Psoas muscle (tissue), 7 donors: ENCODE measurements at regions not wholly inside any gene's neighbourhood (a gene's known extent, or its start where the extent isn't known, plus 50 kb on each side); places are given as distances from the start of the nearest gene placed in this dataset.

ENCODE experiments used
- ATAC-seq, 4 donors: fragments of 200-7000 bp; cut with Tn5 transposase; one replicate each; pipeline ENCODE4 v1.9.1; 2020; ENCODE audit warnings: moderate library complexity in 3 of 4, mild to moderate bottlenecking in 2 of 4
- DNase-seq, 2 donors: peaks; one replicate each; pipeline ENCODE4 v3.0.0-alpha.2; 2020
- H3K27ac ChIP-seq: fragments of 200-600 bp; one replicate; pipeline ENCODE4 v1.8.0; 2022
- H3K27me3 ChIP-seq, 3 donors: fragments of 200-600 bp in 1 of 3; one replicate each; pipeline versions ENCODE4 v1.6.1 to v1.8.0; 2013 to 2022; ENCODE audit warnings: low read length in 2 of 3, mild to moderate bottlenecking in 2 of 3, moderate library complexity in 1 of 3; ENCODE audit not compliant: insufficient read depth in 3 of 3
- H3K36me3 ChIP-seq, 2 donors: fragments of 200-600 bp in 1 of 2; one replicate each; pipeline versions ENCODE4 v1.6.1 to v1.8.0; 2013 to 2022; ENCODE audit warnings: low read depth in 1 of 2, mild to moderate bottlenecking in 1 of 2, moderate library complexity in 1 of 2; ENCODE audit not compliant: insufficient read depth in 1 of 2
- H3K4me1 ChIP-seq: fragments of 200-600 bp; one replicate; pipeline ENCODE4 v1.8.0; 2022
- H3K4me3 ChIP-seq: fragments of 200-600 bp; one replicate; pipeline ENCODE4 v1.8.0; 2022; ENCODE audit warnings: mild to moderate bottlenecking
- H3K9me3 ChIP-seq: fragments of 200-600 bp; one replicate; pipeline ENCODE4 v1.8.0; 2022
- WGBS, 3 donors: extraction: QIAGEN DNeasy Blood & Tissue Kit; methylation state at CpG; one replicate each; pipeline versions ENCODE4 v1.1.6 to v1.1.7; 2013; 5-methylcytosine and 5-hydroxymethylcytosine counted together
- intact Hi-C, 2 donors: fragments of 100-400 bp; cut with DNase I; formaldehyde crosslinking; loops; one replicate each; pipeline versions ENCODE4 v1.11.0 to v1.14.2; 2022
- TF ChIP-seq, protein P1 (sequence below): fragments of 200-600 bp; IDR thresholded peaks from one replicate; pipeline ENCODE4 v1.8.0; 2022; ENCODE audit warnings: antibody characterized with exemption
- donor health status: healthy with polysubstance abuse.
- donor health status: DM: no; HTN: no; CAD: no; lungs with moderate emphysema.
- donor health status: Bipolar disorder and iron deficiency.
- donor health status: healthy.
- donor health status: DM: yes; HTN: yes; CAD: no.
- donor health status: DM: no; HTN: no; CAD: no.
- donor health status: DM: yes; HTN: yes; CAD: no.

DNA sequence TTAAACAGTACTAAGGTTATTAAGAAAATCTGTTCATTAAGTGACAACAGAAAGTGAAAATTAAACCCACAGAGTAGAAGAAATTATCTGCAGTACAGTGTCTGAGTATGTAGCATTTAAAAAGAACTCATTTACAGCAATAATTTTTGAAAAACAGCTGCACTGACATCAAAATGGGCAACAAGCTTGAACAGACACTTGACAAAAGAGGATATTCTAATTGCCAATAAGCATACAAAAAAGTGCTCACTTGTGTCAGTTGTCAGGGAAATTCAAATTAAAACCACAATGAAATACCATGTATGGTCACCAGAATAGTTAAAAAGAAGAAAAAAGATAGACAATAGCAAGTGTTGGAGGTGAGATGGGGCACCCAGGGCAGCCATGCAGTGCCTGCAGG, 93.3 kb upstream of the LINC01488 start:
- ATAC-seq (no peak), DNase-seq (no peak)
- Histone ChIP-seq H3K27ac (no peak overlapping the region), H3K4me1 (no peaks in the 10 kb centered on the region), H3K27me3 (peaks cover 0 to 6% (median 0%) of the 10 kb centered on the region in 3 donors), H3K36me3 (no peaks in the 10 kb centered on the region), H3K4me3 (no peak overlapping the region), H3K9me3 (peaks cover 13% of the 10 kb centered on the region)
- TF ChIP-seq, protein P1, sequence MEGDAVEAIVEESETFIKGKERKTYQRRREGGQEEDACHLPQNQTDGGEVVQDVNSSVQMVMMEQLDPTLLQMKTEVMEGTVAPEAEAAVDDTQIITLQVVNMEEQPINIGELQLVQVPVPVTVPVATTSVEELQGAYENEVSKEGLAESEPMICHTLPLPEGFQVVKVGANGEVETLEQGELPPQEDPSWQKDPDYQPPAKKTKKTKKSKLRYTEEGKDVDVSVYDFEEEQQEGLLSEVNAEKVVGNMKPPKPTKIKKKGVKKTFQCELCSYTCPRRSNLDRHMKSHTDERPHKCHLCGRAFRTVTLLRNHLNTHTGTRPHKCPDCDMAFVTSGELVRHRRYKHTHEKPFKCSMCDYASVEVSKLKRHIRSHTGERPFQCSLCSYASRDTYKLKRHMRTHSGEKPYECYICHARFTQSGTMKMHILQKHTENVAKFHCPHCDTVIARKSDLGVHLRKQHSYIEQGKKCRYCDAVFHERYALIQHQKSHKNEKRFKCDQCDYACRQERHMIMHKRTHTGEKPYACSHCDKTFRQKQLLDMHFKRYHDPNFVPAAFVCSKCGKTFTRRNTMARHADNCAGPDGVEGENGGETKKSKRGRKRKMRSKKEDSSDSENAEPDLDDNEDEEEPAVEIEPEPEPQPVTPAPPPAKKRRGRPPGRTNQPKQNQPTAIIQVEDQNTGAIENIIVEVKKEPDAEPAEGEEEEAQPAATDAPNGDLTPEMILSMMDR: no peak
- intact Hi-C loops: no loop called here

DNA sequence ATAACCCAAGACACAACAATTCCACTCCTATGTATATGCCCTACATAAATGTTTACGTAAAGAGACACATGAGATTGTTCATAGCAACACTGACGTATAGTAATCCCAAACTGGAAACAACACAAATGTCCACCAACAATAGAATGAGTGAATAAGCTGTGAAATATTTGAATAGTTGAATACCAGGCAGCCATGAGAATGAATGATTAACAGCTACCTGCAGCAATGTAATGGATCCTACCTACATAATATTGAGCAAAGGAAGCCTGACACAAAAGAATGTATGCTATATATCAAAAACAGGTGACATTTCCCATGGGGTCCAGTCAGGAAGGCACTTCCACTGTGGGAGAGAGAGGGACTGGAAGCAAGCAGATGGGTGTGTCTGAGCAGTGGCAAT, 92.8 kb upstream of the LINC01488 start:
- TF ChIP-seq, protein P1: no peak
- H3K27ac ChIP-seq: no peak overlapping the region
- ATAC-seq (no peak), DNase-seq (no peak)
- H3K4me1 ChIP-seq: no peaks in the 10 kb centered on the region
- intact Hi-C loops: no loop called here
- H3K36me3 ChIP-seq: no peaks in the 10 kb centered on the region
- H3K9me3 ChIP-seq: peaks cover 13% of the 10 kb centered on the region
- peaks cover 0 to 6% (median 0%) of the 10 kb centered on the region in 3 donors for H3K27me3 ChIP-seq
- H3K4me3 ChIP-seq: no peak overlapping the region
- WGBS, 3 donors: 46 to 66% (median 47%) methylated on average over 2 of the region's 2 CpGs

DNA sequence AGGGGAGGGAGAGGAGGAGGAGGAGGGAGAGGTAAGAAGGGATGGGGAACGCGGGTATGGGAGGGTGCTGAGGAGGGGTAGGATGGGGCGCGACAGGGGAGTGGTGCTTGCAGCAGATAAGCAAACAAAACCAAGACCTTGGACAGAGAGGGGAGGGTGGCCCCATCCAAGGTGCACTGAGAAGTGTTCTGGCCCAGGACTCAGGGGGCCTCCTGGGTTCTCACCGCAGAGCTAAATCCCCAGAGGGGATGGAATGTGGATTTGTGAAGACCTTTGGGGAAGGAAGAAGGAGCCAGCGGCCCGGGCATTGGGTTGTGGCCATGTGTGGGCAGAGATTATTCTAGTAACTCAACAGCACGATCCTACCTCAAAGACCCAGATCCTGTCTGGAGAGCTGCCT, 90.9 kb upstream of the LINC01488 start:
- Histone ChIP-seq H3K9me3 (peaks cover 13% of the 10 kb centered on the region), H3K36me3 (no peaks in the 10 kb centered on the region), H3K27me3 (peaks cover 0 to 6% (median 0%) of the 10 kb centered on the region in 3 donors), H3K27ac (no peak overlapping the region), H3K4me1 (no peaks in the 10 kb centered on the region), H3K4me3 (no peak overlapping the region)
- ATAC-seq (no peak), DNase-seq (peak in 1 of 2 donors; percentile 15)
- intact Hi-C loops: no loop called here
- WGBS, 3 donors: 69 to 80% (median 75%) methylated on average over 8 of the region's 8 CpGs
- TF ChIP-seq, protein P1: no peak

DNA sequence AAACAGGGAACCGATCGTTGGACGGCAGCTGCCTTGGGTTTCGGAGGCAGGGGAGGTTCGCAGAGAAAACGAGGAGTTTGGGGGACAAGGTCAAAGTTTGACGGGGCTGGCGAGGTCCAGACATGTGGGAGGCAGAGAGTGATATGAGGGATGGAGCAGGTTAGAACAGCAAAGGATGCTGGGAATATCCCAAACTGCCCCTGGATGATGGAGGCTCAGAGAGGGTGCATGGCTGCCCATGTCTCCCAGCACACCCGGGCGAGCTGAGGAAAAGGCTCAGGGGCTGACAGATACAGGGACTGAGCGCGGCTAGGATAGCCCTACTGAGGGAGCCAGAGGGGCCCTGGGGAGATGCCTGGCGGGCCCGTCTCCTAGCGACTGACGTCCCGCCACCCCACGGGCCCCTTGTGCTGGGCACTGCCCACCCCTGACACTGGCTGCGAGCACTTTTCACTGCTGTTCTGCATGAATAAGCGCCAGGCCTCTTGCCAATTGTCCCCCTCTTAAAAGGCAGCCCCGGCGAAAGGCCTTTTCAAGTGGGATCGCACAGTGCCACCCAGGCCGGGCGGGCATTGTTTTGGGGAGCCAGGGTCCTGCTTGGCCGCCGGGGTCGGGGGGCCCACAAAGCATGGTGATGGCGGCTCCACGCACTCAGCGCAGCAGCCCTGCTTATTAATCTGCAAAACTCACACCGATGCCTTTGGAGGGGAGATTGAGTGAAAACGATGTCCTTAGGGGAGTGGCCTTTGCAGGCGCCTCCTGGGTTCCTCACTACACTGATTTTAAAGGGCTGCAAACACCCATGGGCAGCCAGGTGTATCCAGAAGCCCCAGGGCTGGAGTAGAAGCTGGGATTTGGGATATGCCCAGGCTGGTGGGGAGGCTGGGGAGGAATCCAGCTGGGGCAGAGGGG, 90.0 kb upstream of the LINC01488 start:
- TF ChIP-seq, protein P1: no peak
- Histone ChIP-seq H3K9me3 (peaks cover 13% of the 10 kb centered on the region), H3K27ac (no peak overlapping the region), H3K4me3 (no peak overlapping the region), H3K4me1 (no peaks in the 10 kb centered on the region), H3K36me3 (no peaks in the 10 kb centered on the region), H3K27me3 (peaks cover 0 to 6% (median 3%) of the 10 kb centered on the region in 3 donors)
- 83 to 87% (median 83%) methylated on average over 31 to 34 of the region's 34 CpGs for WGBS, 3 donors
- intact Hi-C loops: no loop called here
- DNase-seq: peak in 1 of 2 donors; percentile 28
- no peak for ATAC-seq
